WTC11 (cell line): ENCODE measurements at regions not wholly inside any gene's neighbourhood (a gene's known extent, or its start where the extent isn't known, plus 50 kb on each side); places are given as distances from the start of the nearest gene placed in this dataset.

ENCODE experiments used
- ATAC-seq: fragments of 200-7000 bp; cut with Tn5 transposase; 2 replicates; pipeline ENCODE4 v1.10.0; 2021; ENCODE audit warnings: mild to moderate bottlenecking, moderate library complexity
- CTCF ChIA-PET: fragments of 300-600 bp; sonication (Branson Sonifier 250); formaldehyde crosslinking; loops from one replicate; lab custom pipeline; 2021; ENCODE audit warnings: antibody characterized with exemption; lab: Charles Lee
- POLR2A ChIA-PET: fragments of 350-600 bp; sonication (Branson Sonifier 250); formaldehyde crosslinking; loops from one replicate; lab custom pipeline; 2021; ENCODE audit warnings: antibody characterized with exemption; lab: Charles Lee
- DNase-seq: peaks from one replicate; pipeline ENCODE4 v3.0.0; 2021; ENCODE audit warnings: low spot score
- H3K27ac Mint-ChIP-seq: 2 replicates; pipeline ENCODE4 v1.8.0; 2021; ENCODE audit warnings: mixed read lengths
- H3K27me3 Mint-ChIP-seq: 2 replicates; pipeline ENCODE4 v1.8.0; 2021; ENCODE audit warnings: low read depth, mild to moderate bottlenecking, moderate library complexity, mixed read lengths
- H3K36me3 Mint-ChIP-seq: 2 replicates; pipeline ENCODE4 v1.8.0; 2021; ENCODE audit warnings: mixed read lengths
- H3K4me1 Mint-ChIP-seq: 2 replicates; pipeline ENCODE4 v1.8.0; 2022; ENCODE audit warnings: mixed read lengths
- H3K4me3 Mint-ChIP-seq: 2 replicates; pipeline ENCODE4 v1.8.0; 2021; ENCODE audit warnings: mild to moderate bottlenecking, moderate library complexity, mixed read lengths
- H3K9me3 Mint-ChIP-seq: 2 replicates; pipeline ENCODE4 v1.8.0; 2021; ENCODE audit warnings: mixed read lengths
- CBFB ChIP-seq: sonication (generic); formaldehyde crosslinking; IDR thresholded peaks from 2 replicates; pipeline ENCODE4 v1.8.1; 2022; ENCODE audit warnings: mild to moderate bottlenecking, low read depth, missing genetic modification reagents
- CREB1 ChIP-seq: sonication (generic); formaldehyde crosslinking; IDR thresholded peaks from 2 replicates; pipeline ENCODE4 v1.8.0; 2023; ENCODE audit warnings: mild to moderate bottlenecking, missing genetic modification reagents
- CREM ChIP-seq: sonication (generic); formaldehyde crosslinking; IDR thresholded peaks from 2 replicates; pipeline ENCODE4 v1.8.1; 2022; ENCODE audit warnings: mild to moderate bottlenecking, missing genetic modification reagents, moderate library complexity
- ELF4 ChIP-seq: sonication (generic); formaldehyde crosslinking; IDR thresholded peaks from 2 replicates; pipeline ENCODE4 v1.8.1; 2022; ENCODE audit warnings: low read depth, mild to moderate bottlenecking, moderate library complexity, missing genetic modification reagents
- EMX1 ChIP-seq: fragments of 250-450 bp; sonication (Bioruptor Pico); IDR thresholded peaks from 2 replicates; pipeline ENCODE4 v1.8.0; 2021; ENCODE audit warnings: mild to moderate bottlenecking
- ETV6 ChIP-seq: sonication (generic); formaldehyde crosslinking; IDR thresholded peaks from 2 replicates; pipeline ENCODE4 v1.8.1; 2022; ENCODE audit warnings: mild to moderate bottlenecking, missing genetic modification reagents
- FOXJ3 ChIP-seq: sonication (generic); formaldehyde crosslinking; IDR thresholded peaks from 2 replicates; pipeline ENCODE4 v1.9.0; 2021; ENCODE audit warnings: missing genetic modification reagents, mild to moderate bottlenecking, borderline replicate concordance
- JAZF1 ChIP-seq: fragments of 250-450 bp; sonication (Bioruptor Pico); IDR thresholded peaks from 2 replicates; pipeline ENCODE4 v1.9.0; 2021; ENCODE audit warnings: moderate library complexity, mild to moderate bottlenecking, inconsistent platforms
- MYBL2 ChIP-seq: sonication (generic); formaldehyde crosslinking; IDR thresholded peaks from 2 replicates; pipeline ENCODE4 v1.8.1; 2023; ENCODE audit warnings: mild to moderate bottlenecking, moderate library complexity, missing genetic modification reagents
- NFATC4 ChIP-seq: fragments of 250-450 bp; sonication (Bioruptor Pico); IDR thresholded peaks from 2 replicates; pipeline ENCODE4 v1.9.0; 2021; ENCODE audit warnings: mild to moderate bottlenecking
- NR1H2 ChIP-seq: sonication (generic); formaldehyde crosslinking; IDR thresholded peaks from 2 replicates; pipeline ENCODE4 v1.9.0; 2021; ENCODE audit warnings: mild to moderate bottlenecking, moderate library complexity, missing genetic modification reagents
- NR3C1 ChIP-seq: sonication (generic); formaldehyde crosslinking; conservative IDR thresholded peaks from 2 replicates; pipeline ENCODE4 v1.8.1; 2023; ENCODE audit warnings: low read depth, mild to moderate bottlenecking, missing genetic modification reagents
- SMAD3 ChIP-seq: sonication (generic); formaldehyde crosslinking; IDR thresholded peaks from 2 replicates; pipeline ENCODE4 v1.8.0; 2022; ENCODE audit warnings: missing genetic modification reagents, mild to moderate bottlenecking, borderline replicate concordance
- TEAD1 ChIP-seq: sonication (generic); formaldehyde crosslinking; IDR thresholded peaks from 2 replicates; pipeline ENCODE4 v1.8.0; 2022; ENCODE audit warnings: mild to moderate bottlenecking, missing genetic modification reagents
- TP53 ChIP-seq: sonication (generic); formaldehyde crosslinking; IDR thresholded peaks from 2 replicates; pipeline ENCODE4 v1.8.1; 2023; ENCODE audit warnings: mild to moderate bottlenecking, missing genetic modification reagents
- ZNF317 ChIP-seq: sonication (generic); formaldehyde crosslinking; IDR thresholded peaks from 2 replicates; pipeline ENCODE4 v1.8.1; 2023; ENCODE audit warnings: low read depth, mild to moderate bottlenecking, moderate library complexity, missing genetic modification reagents, borderline replicate concordance
- TF ChIP-seq, protein P1 (sequence below): sonication (generic); formaldehyde crosslinking; IDR thresholded peaks from 2 replicates; pipeline ENCODE4 v1.8.1; 2022; ENCODE audit warnings: mild to moderate bottlenecking, missing genetic modification reagents, moderate library complexity, borderline replicate concordance
- TF ChIP-seq, protein P2 (sequence below): fragments of 250-450 bp; sonication (Bioruptor Pico); IDR thresholded peaks from 2 replicates; pipeline ENCODE4 v1.9.0; 2021; ENCODE audit warnings: mild to moderate bottlenecking
- TF ChIP-seq, protein P3 (sequence below): sonication (generic); formaldehyde crosslinking; IDR thresholded peaks from 2 replicates; pipeline ENCODE4 v1.8.1; 2022; ENCODE audit warnings: low read depth, mild to moderate bottlenecking, moderate library complexity, missing genetic modification reagents, borderline replicate concordance
- TF ChIP-seq, protein P4 (sequence below): sonication (generic); formaldehyde crosslinking; IDR thresholded peaks from 2 replicates; pipeline ENCODE4 v1.8.1; 2023; ENCODE audit warnings: mild to moderate bottlenecking, moderate library complexity, missing genetic modification reagents

DNA sequence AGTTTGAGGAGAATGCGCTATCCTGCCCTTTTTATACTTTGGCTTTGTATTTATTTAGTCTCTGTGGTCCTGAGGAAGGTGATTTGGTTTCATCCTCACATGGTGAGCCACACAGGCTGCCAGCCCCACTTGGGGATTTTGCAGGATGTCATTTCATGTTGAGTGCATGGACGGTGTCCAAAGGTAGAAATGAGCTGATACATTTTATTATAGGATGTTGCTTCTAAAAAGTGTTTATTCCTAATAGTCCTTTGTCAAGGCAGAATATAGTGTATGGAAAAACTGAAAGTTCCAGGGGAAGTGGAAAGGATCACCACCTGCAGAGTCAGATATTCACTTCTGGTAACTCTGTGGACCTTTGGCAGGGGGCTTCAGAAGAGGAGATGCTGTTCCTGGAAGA lies 434.6 kb downstream of the CD109 start:
- Mint-ChIP-seq H3K4me3 (no peak overlapping the region), H3K36me3 (no peaks in the 10 kb centered on the region), H3K27me3 (peaks cover 3% of the 10 kb centered on the region; the same call in 1 of the 2 replicates), H3K9me3 (peaks cover 16% of the 10 kb centered on the region), H3K27ac (no peak overlapping the region), H3K4me1 (no peaks in the 10 kb centered on the region)
- TF ChIP-seq, protein P1, sequence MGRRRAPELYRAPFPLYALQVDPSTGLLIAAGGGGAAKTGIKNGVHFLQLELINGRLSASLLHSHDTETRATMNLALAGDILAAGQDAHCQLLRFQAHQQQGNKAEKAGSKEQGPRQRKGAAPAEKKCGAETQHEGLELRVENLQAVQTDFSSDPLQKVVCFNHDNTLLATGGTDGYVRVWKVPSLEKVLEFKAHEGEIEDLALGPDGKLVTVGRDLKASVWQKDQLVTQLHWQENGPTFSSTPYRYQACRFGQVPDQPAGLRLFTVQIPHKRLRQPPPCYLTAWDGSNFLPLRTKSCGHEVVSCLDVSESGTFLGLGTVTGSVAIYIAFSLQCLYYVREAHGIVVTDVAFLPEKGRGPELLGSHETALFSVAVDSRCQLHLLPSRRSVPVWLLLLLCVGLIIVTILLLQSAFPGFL (CRISPR knock-in tag): no peak
- no peak for TF ChIP-seq EMX1
- no peak for TF ChIP-seq JAZF1 (CRISPR knock-in tag)
- TF ChIP-seq, protein P2, sequence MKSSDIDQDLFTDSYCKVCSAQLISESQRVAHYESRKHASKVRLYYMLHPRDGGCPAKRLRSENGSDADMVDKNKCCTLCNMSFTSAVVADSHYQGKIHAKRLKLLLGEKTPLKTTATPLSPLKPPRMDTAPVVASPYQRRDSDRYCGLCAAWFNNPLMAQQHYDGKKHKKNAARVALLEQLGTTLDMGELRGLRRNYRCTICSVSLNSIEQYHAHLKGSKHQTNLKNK (CRISPR knock-in tag): no peak
- no peak for TF ChIP-seq ZNF317 (CRISPR knock-in tag)
- TF ChIP-seq, protein P3, sequence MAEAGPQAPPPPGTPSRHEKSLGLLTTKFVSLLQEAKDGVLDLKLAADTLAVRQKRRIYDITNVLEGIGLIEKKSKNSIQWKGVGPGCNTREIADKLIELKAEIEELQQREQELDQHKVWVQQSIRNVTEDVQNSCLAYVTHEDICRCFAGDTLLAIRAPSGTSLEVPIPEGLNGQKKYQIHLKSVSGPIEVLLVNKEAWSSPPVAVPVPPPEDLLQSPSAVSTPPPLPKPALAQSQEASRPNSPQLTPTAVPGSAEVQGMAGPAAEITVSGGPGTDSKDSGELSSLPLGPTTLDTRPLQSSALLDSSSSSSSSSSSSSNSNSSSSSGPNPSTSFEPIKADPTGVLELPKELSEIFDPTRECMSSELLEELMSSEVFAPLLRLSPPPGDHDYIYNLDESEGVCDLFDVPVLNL (CRISPR knock-in tag): no peak
- ATAC-seq (no peak), DNase-seq (no peak)
- CTCF ChIA-PET: no interaction called here
- POLR2A ChIA-PET: no interaction called here

DNA sequence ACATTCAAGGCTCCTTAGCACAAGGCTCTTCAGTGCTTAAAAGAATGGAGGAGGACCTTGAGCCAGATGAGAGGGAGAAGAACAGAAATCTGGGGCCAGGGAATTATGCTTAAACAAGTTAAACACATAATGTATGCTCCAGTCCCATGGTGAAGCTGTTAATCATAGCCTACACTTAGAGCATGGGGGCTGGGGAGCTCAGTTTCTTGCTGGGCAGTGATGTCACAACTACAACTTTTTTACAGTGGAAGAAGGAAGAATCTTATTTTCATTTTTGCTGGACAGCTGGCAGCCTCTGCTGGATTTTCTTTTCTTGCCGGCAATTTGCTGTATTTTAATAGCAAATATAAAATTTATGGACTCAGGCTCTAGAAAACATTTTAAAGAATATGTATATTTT lies 432.5 kb downstream of the CD109 start:
- CTCF ChIA-PET: no interaction called here
- POLR2A ChIA-PET: no interaction called here
- H3K27ac Mint-ChIP-seq: no peak overlapping the region
- H3K36me3 Mint-ChIP-seq: no peaks in the 10 kb centered on the region
- no peaks in the 10 kb centered on the region for H3K4me1 Mint-ChIP-seq
- no peaks in the 10 kb centered on the region for H3K9me3 Mint-ChIP-seq
- no peak overlapping the region for H3K4me3 Mint-ChIP-seq
- no peak for TF ChIP-seq CBFB (CRISPR knock-in tag)
- no peak for TF ChIP-seq NFATC4 (CRISPR knock-in tag)
- TF ChIP-seq NR3C1 (CRISPR knock-in tag): no peak
- TF ChIP-seq, all 79 proteins: peak for 0
- ATAC-seq (no peak), DNase-seq (no peak)
- H3K27me3 Mint-ChIP-seq: no peaks in the 10 kb centered on the region

DNA sequence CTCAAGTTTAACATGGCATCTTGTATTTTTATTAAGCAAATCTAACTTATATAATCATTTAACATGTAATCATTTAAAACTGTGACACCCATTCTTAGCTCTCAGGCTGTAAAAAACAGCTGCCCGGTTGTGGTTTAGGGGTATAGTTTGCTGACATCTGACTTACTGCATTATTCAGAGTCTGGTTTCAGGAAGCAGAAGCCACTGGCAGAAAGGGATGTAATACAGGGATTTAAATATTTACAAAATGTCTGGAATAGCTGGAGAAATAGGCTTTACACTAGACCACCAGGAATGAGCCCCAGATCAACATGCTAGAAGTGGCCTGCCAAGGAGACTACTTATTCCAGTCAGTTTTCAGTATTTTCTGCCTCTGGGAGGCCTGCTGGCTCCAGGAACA lies 421.1 kb downstream of the CD109 start:
- no peak overlapping the region for H3K4me3 Mint-ChIP-seq
- POLR2A ChIA-PET: no interaction called here

DNA sequence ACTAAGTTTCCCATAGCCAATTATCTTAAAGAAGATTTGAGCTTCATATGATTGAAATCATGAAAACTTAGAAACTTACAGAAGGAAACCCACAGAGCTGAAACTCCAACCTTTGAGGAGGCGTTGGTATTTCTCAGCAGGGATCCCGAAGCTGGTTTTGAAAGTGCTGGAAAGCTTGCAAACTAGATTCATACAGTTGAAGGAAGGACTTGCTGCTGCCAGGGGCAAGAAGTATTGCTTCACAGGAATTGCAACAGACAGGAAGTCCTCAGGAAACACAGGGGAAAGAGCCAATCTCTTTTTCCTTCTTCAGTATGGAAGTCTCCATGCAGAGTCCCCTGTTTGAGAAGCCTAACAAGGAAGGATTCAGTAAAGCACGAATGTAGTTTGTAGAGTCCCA lies 419.7 kb downstream of the CD109 start:
- Mint-ChIP-seq H3K9me3 (no peaks in the 10 kb centered on the region), H3K27ac (no peak overlapping the region), H3K4me1 (no peaks in the 10 kb centered on the region), H3K36me3 (no peaks in the 10 kb centered on the region), H3K4me3 (no peak overlapping the region), H3K27me3 (no peaks in the 10 kb centered on the region; the same call in 1 of the 2 replicates)
- ATAC-seq: no peak
- no peak for DNase-seq
- POLR2A ChIA-PET: no interaction called here
- CTCF ChIA-PET: no interaction called here
- no peak for TF ChIP-seq NR1H2
- no peak for TF ChIP-seq MYBL2 (CRISPR knock-in tag)
- no peak for TF ChIP-seq FOXJ3 (CRISPR knock-in tag)
- no peak for TF ChIP-seq TEAD1 (CRISPR knock-in tag)
- no peak for TF ChIP-seq SMAD3 (CRISPR knock-in tag)

More for the DNA sequence above, 421.1 kb downstream of the CD109 start:
- no peaks in the 10 kb centered on the region for H3K36me3 Mint-ChIP-seq
- no peaks in the 10 kb centered on the region; the same call in 1 of the 2 replicates for H3K27me3 Mint-ChIP-seq
- DNase-seq (no peak), ATAC-seq (no peak)
- peaks cover 4% of the 10 kb centered on the region for H3K9me3 Mint-ChIP-seq
- H3K27ac Mint-ChIP-seq: no peak overlapping the region
- CTCF ChIA-PET: interaction anchor here (1.3 kb wide), 1 partner anchor 26 kb away, joined by 3 read pairs; no protein-coding TSS in a partner anchor
- no peaks in the 10 kb centered on the region for H3K4me1 Mint-ChIP-seq
- TF ChIP-seq, protein P4, sequence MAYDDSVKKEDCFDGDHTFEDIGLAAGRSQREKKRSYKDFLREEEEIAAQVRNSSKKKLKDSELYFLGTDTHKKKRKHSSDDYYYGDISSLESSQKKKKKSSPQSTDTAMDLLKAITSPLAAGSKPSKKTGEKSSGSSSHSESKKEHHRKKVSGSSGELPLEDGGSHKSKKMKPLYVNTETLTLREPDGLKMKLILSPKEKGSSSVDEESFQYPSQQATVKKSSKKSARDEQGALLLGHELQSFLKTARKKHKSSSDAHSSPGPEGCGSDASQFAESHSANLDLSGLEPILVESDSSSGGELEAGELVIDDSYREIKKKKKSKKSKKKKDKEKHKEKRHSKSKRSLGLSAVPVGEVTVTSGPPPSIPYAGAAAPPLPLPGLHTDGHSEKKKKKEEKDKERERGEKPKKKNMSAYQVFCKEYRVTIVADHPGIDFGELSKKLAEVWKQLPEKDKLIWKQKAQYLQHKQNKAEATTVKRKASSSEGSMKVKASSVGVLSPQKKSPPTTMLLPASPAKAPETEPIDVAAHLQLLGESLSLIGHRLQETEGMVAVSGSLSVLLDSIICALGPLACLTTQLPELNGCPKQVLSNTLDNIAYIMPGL (CRISPR knock-in tag): no peak
- TF ChIP-seq CREB1 (CRISPR knock-in tag) (no peak), TP53 (CRISPR knock-in tag) (no peak), NR1H2 (no peak), ETV6 (CRISPR knock-in tag) (no peak), CREM (CRISPR knock-in tag) (no peak), ELF4 (CRISPR knock-in tag) (no peak)
